ENCODE measurements at regions not wholly inside any gene's neighbourhood (a gene's known extent, or its start where the extent isn't known, plus 50 kb on each side); places are given as distances from the start of the nearest gene placed in this dataset.

GRCh38 chr6:164661716-164662115 is 647.7 kb downstream of the C6orf118 start:
- ATAC-seq, result no peak
- no peak for DNase-seq
- no peak for TF ChIP-seq CTCF (IDR thresholded peaks at IDR 0.05 in 4 of 5, conservative IDR thresholded peaks at IDR 0.05 in 1 of 5)
- no peak for TF ChIP-seq POLR2A (IDR thresholded peaks at IDR 0.05)
- no peaks in the 10 kb centered on the region for H3K4me1 ChIP-seq
- intact Hi-C loops (cut with DNase I; ENCODE audit: low total_unique reads) (no loop called here), in situ Hi-C loops (cut with MboI; ENCODE audit: low sequenced_read_pairs in 4 of 4) (no loop called here)
- H3K4me3 ChIP-seq, result no peak overlapping the region
- H3K9me3 ChIP-seq, result no peaks in the 10 kb centered on the region
- no peak overlapping the region for H3K27ac ChIP-seq
- H3K36me3 ChIP-seq, result no peaks in the 10 kb centered on the region
- no peaks in the 10 kb centered on the region for H3K27me3 ChIP-seq

GRCh38 chr6:164660781-164661180 is 648.6 kb downstream of the C6orf118 start:
- TF ChIP-seq CTCF (IDR thresholded peaks at IDR 0.05 in 4 of 5, conservative IDR thresholded peaks at IDR 0.05 in 1 of 5), result no peak
- TF ChIP-seq POLR2A (IDR thresholded peaks at IDR 0.05), result no peak
- ATAC-seq (no peak), DNase-seq (no peak)
- no peaks in the 10 kb centered on the region for H3K36me3 ChIP-seq
- H3K27me3 ChIP-seq, result no peaks in the 10 kb centered on the region
- in situ Hi-C loops (cut with MboI; ENCODE audit: low sequenced_read_pairs in 4 of 4) (no loop called here), intact Hi-C loops (cut with DNase I; ENCODE audit: low total_unique reads) (no loop called here)
- no peaks in the 10 kb centered on the region for H3K9me3 ChIP-seq
- H3K4me1 ChIP-seq, result no peaks in the 10 kb centered on the region
- no peak overlapping the region for H3K4me3 ChIP-seq
- no peak overlapping the region for H3K27ac ChIP-seq

- ATAC-seq, result no peak
- no peak overlapping the region for H3K27ac ChIP-seq
- no peaks in the 10 kb centered on the region for H3K27me3 ChIP-seq
- H3K9me3 ChIP-seq, result no peaks in the 10 kb centered on the region
- no peak for DNase-seq
- in situ Hi-C loops (cut with MboI; ENCODE audit: low sequenced_read_pairs in 4 of 4) (no loop called here), intact Hi-C loops (cut with DNase I; ENCODE audit: low total_unique reads) (no loop called here)
- H3K36me3 ChIP-seq, result no peaks in the 10 kb centered on the region
- no peaks in the 10 kb centered on the region for H3K4me1 ChIP-seq
- no peak overlapping the region for H3K4me3 ChIP-seq
- TF ChIP-seq POLR2A (IDR thresholded peaks at IDR 0.05), result no peak
- no peak for TF ChIP-seq CTCF (IDR thresholded peaks at IDR 0.05 in 4 of 5, conservative IDR thresholded peaks at IDR 0.05 in 1 of 5)
Measured at GRCh38 chr6:164640956-164641355, 668.4 kb downstream of the C6orf118 start.

DNA sequence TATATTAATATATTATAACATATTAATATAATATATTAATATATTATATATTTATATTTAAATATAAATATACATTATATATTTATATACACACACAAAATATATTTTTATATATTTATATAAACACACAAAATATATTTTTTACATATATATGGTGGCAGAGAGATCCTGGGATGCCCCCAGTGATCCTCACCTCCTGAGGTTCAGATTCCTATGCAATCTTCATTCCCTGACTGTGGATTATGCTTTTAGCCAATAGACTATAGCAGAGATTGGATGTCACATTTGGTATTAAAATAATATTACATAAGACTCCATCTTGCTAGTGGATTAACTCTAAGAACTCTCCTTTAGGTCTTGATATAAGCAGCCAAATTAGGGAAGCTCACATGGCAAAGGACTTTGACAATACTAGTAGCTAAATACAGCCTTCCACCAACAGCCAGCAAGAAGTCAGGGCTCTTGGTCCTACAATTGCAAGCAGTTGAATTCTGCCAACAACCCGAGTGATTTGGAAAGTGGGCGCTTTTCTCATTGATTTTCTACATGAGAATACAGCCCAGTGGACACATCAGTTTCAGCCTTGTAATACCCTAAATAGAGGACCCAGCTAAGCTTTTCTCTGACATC is 681.0 kb downstream of the C6orf118 start:
- no peaks in the 10 kb centered on the region for H3K36me3 ChIP-seq
- no peak overlapping the region for H3K27ac ChIP-seq
- ATAC-seq, result no peak
- no peaks in the 10 kb centered on the region for H3K9me3 ChIP-seq
- TF ChIP-seq POLR2A (IDR thresholded peaks at IDR 0.05), result no peak
- TF ChIP-seq CTCF (IDR thresholded peaks at IDR 0.05 in 4 of 5, conservative IDR thresholded peaks at IDR 0.05 in 1 of 5), result no peak
- DNase-seq, result no peak
- H3K4me3 ChIP-seq, result no peak overlapping the region
- in situ Hi-C loops (cut with MboI; ENCODE audit: low sequenced_read_pairs in 4 of 4), result no loop called here
- H3K27me3 ChIP-seq, result no peaks in the 10 kb centered on the region
- no peaks in the 10 kb centered on the region for H3K4me1 ChIP-seq
- intact Hi-C loops (cut with DNase I; ENCODE audit: low total_unique reads), result no loop called here

Data from gastrocnemius medialis (tissue), 4 donors.